Neural progenitor cell (in vitro differentiated cells): ENCODE measurements at regions not wholly inside any gene's neighbourhood (a gene's known extent, or its start where the extent isn't known, plus 50 kb on each side); places are given as distances from the start of the nearest gene placed in this dataset.

Experiments
- DNase-seq: peaks from one replicate; pipeline ENCODE4 v3.0.0-alpha.2; 2016; ENCODE audit warnings: low spot score
- H2AFZ ChIP-seq: fragments of 200-600 bp; sonication (generic); replicated peaks from 2 replicates; pipeline ENCODE4 v1.6.1; 2016; ENCODE audit warnings: antibody characterized with exemption
- H3F3A ChIP-seq: fragments of 200-600 bp; sonication (generic); 2 replicates; pipeline ENCODE4 v1.6.1; 2016; ENCODE audit warnings: antibody characterized with exemption, low read depth
- H3K27ac ChIP-seq: fragments of 200-600 bp; sonication (generic); 2 replicates; pipeline ENCODE4 v1.5.1; 2016; ENCODE audit warnings: mild to moderate bottlenecking
- H3K27me3 ChIP-seq: fragments of 200-600 bp; sonication (generic); 2 replicates; pipeline ENCODE4 v1.6.1; 2016; ENCODE audit warnings: mild to moderate bottlenecking, moderate library complexity
- H3K36me3 ChIP-seq: fragments of 200-600 bp; sonication (generic); 2 replicates; pipeline ENCODE4 v1.5.1; 2016
- H3K4me1 ChIP-seq: fragments of 200-600 bp; sonication (generic); 2 replicates; pipeline ENCODE4 v1.6.1; 2016; ENCODE audit warnings: mixed run types
- H3K4me2 ChIP-seq: fragments of 200-600 bp; sonication (generic); 2 replicates; pipeline ENCODE4 v1.6.1; 2016
- H3K4me3 ChIP-seq: fragments of 200-600 bp; sonication (generic); 2 replicates; pipeline ENCODE4 v1.5.1; 2016
- H3K79me2 ChIP-seq: fragments of 200-600 bp; sonication (generic); 2 replicates; pipeline ENCODE4 v1.6.1; 2016; ENCODE audit warnings: low read depth
- H3K9ac ChIP-seq: fragments of 200-600 bp; sonication (generic); 2 replicates; pipeline ENCODE4 v1.6.1; 2016
- H3K9me3 ChIP-seq: fragments of 200-600 bp; sonication (generic); 2 replicates; pipeline ENCODE4 v1.5.1; 2016; ENCODE audit warnings: low read depth
- H4K20me1 ChIP-seq: fragments of 200-600 bp; sonication (generic); 2 replicates; pipeline ENCODE4 v1.6.1; 2016; ENCODE audit warnings: low read depth
- H3K27ac Mint-ChIP-seq: 3 replicates; pipeline ENCODE4 v1.8.0; 2021; ENCODE audit warnings: mixed read lengths
- H3K27me3 Mint-ChIP-seq: 2 replicates; pipeline ENCODE4 v1.8.0; 2022; ENCODE audit warnings: low read depth, mild to moderate bottlenecking, inconsistent platforms, moderate library complexity, mixed read lengths; ENCODE audit not compliant: insufficient read depth
- H3K36me3 Mint-ChIP-seq: 3 replicates; pipeline ENCODE4 v1.8.0; 2021; ENCODE audit warnings: mixed read lengths
- H3K4me1 Mint-ChIP-seq: 3 replicates; pipeline ENCODE4 v1.8.0; 2021; ENCODE audit warnings: mixed read lengths
- H3K4me3 Mint-ChIP-seq: 3 replicates; pipeline ENCODE4 v1.8.0; 2021; ENCODE audit warnings: mild to moderate bottlenecking, moderate library complexity, mixed read lengths
- H3K9me3 Mint-ChIP-seq: 3 replicates; pipeline ENCODE4 v1.8.0; 2020; ENCODE audit warnings: mixed read lengths
- EZH2 ChIP-seq: fragments of 200-600 bp; sonication (generic); IDR thresholded peaks from 2 replicates; pipeline ENCODE4 v1.6.1; 2017; ENCODE audit warnings: antibody characterized with exemption, mild to moderate bottlenecking, moderate library complexity
- EZH2phosphoT487 ChIP-seq: fragments of 200-600 bp; sonication (generic); IDR thresholded peaks from 2 replicates; pipeline ENCODE4 v1.6.1; 2017; ENCODE audit warnings: antibody characterized with exemption
- TF ChIP-seq, protein P1 (sequence below): fragments of 200-600 bp; sonication (generic); IDR thresholded peaks from 2 replicates; pipeline ENCODE4 v1.5.1; 2017; ENCODE audit warnings: antibody characterized with exemption, mild to moderate bottlenecking

DNA sequence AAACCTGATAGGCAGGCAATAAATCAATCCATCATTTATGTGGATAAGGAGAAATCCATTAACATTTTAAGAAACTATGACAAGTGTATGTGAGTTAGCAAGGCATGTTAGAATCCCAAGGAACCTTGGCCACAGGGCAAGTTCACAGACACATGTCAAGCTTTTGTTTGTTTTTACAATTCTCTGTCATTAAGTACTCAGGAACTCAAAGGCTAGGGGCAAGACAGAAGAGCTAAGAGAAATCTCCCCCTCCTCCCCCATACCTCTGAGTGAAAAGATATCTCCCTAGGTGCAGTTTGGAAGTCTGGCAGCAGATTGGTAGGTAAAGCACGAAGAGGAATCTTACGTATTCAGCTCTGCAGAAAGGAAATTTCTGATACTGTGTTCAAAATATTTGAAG lies 348.1 kb downstream of the IRS1 start:
- no peak overlapping the region for H3K9ac ChIP-seq
- peaks cover 33% of the 10 kb centered on the region for H3K9me3 Mint-ChIP-seq
- H3K4me3 ChIP-seq = no peak overlapping the region
- peaks cover 3% of the 10 kb centered on the region for H3K27me3 Mint-ChIP-seq
- no peaks in the 10 kb centered on the region for H3K27me3 ChIP-seq
- H3K9me3 ChIP-seq = no peaks in the 10 kb centered on the region
- TF ChIP-seq EZH2 (no peak), EZH2phosphoT487 (no peak)
- TF ChIP-seq, protein P1, sequence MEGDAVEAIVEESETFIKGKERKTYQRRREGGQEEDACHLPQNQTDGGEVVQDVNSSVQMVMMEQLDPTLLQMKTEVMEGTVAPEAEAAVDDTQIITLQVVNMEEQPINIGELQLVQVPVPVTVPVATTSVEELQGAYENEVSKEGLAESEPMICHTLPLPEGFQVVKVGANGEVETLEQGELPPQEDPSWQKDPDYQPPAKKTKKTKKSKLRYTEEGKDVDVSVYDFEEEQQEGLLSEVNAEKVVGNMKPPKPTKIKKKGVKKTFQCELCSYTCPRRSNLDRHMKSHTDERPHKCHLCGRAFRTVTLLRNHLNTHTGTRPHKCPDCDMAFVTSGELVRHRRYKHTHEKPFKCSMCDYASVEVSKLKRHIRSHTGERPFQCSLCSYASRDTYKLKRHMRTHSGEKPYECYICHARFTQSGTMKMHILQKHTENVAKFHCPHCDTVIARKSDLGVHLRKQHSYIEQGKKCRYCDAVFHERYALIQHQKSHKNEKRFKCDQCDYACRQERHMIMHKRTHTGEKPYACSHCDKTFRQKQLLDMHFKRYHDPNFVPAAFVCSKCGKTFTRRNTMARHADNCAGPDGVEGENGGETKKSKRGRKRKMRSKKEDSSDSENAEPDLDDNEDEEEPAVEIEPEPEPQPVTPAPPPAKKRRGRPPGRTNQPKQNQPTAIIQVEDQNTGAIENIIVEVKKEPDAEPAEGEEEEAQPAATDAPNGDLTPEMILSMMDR = no peak
- no peaks in the 10 kb centered on the region for H3K4me1 Mint-ChIP-seq
- no peak overlapping the region for H3K4me2 ChIP-seq
- no peak overlapping the region for H3K4me3 Mint-ChIP-seq
- H3K36me3 Mint-ChIP-seq = peaks cover 1% of the 10 kb centered on the region
- H3K27ac ChIP-seq = no peak overlapping the region
- no peak overlapping the region for H3K27ac Mint-ChIP-seq
- H4K20me1 ChIP-seq = no peaks in the 10 kb centered on the region
- H2AFZ ChIP-seq = no peak overlapping the region
- H3K79me2 ChIP-seq = no peaks in the 10 kb centered on the region
- no peaks in the 10 kb centered on the region for H3K36me3 ChIP-seq
- no peaks in the 10 kb centered on the region for H3K4me1 ChIP-seq
- no peak for DNase-seq
- no peaks in the 10 kb centered on the region for H3F3A ChIP-seq

DNA sequence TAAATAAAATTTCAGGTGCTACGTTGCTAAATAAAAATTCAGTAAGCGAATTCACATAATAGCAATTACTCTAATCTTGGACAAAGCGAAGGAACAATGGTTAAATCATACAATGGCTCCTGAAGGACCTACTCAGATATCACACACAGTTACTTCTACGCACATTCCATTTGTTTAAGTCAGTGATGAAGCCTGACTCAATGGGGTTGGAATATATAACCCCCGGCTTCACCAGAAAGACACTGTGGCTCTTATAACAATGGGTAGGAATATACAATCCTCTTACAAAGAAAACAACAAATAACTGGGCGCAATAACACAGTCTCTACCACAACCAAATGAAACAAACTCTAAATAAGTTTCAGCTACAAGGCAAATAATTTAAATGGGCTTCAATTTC lies 349.5 kb downstream of the IRS1 start:
- H3K27ac ChIP-seq = no peak overlapping the region
- no peak overlapping the region for H3K27ac Mint-ChIP-seq

DNA sequence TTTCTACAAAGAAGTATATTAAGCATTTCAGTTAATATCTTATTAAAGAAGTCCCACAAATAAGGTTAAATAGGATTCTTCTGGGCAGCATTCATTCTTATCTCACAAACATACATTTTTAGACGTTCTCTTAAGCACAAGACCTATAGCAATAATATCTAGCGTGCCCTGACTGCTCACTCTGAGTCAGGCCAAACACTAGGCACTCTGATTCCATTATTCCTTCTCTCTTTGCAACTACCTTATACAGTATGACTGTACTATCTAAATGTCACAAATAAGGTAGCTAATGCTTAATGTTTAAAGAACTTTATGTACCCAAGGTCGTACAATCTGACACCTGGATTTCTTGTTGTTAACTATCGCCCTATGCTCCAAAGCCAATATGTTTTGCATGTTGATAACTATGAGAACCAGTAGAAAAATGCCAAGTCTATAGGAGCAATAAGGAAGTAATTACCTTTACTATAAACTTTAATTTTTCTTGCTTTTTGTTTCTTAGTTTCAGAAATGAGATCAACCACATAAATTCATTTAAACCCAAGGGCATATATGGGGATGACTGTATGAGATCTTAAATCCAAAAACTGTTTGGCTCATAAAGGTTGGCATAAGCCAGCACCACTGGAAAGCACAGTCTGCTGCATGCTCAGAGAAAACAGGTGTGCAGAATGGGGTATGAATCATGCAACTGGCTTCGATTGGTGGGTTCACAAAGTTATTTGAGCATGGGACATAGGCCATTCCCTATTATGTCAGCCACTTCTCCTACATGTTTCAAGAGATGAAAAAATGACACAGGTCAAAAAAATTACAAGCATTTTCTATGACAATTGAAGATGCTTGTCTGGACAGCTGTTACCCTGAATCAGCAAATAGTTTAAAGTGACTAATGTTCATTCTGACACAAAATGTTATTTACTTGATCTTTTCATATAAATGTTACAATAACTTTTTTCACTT lies 352.0 kb downstream of the IRS1 start:
- Mint-ChIP-seq H3K9me3 (peaks cover 7% of the 10 kb centered on the region), H3K4me1 (no peaks in the 10 kb centered on the region), H3K4me3 (no peak overlapping the region), H3K27ac (no peak overlapping the region), H3K27me3 (no peaks in the 10 kb centered on the region), H3K36me3 (no peaks in the 10 kb centered on the region)
- no peak overlapping the region for H2AFZ ChIP-seq
- no peaks in the 10 kb centered on the region for H3K9me3 ChIP-seq
- H3K27me3 ChIP-seq = no peaks in the 10 kb centered on the region
- H3K4me2 ChIP-seq = no peak overlapping the region
- H3K27ac ChIP-seq = no peak overlapping the region
- no peak for DNase-seq
- no peaks in the 10 kb centered on the region for H3K4me1 ChIP-seq
- H3K9ac ChIP-seq = no peak overlapping the region
- H4K20me1 ChIP-seq = no peaks in the 10 kb centered on the region
- H3K79me2 ChIP-seq = no peaks in the 10 kb centered on the region
- TF ChIP-seq EZH2 (no peak), EZH2phosphoT487 (no peak)
- TF ChIP-seq, protein P1 = no peak
- no peaks in the 10 kb centered on the region for H3K36me3 ChIP-seq
- H3F3A ChIP-seq = no peaks in the 10 kb centered on the region
- H3K4me3 ChIP-seq = no peak overlapping the region

More for the DNA sequence above, 349.5 kb downstream of the IRS1 start:
- H2AFZ ChIP-seq = no peak overlapping the region
- H3K4me3 Mint-ChIP-seq = no peak overlapping the region
- no peaks in the 10 kb centered on the region for H3K4me1 Mint-ChIP-seq
- peaks cover 3% of the 10 kb centered on the region for H3K27me3 Mint-ChIP-seq
- H3K4me1 ChIP-seq = no peaks in the 10 kb centered on the region
- no peaks in the 10 kb centered on the region for H3K36me3 ChIP-seq
- H3K4me2 ChIP-seq = no peak overlapping the region
- H3F3A ChIP-seq = no peaks in the 10 kb centered on the region
- H3K9ac ChIP-seq = no peak overlapping the region
- H4K20me1 ChIP-seq = no peaks in the 10 kb centered on the region
- no peak for TF ChIP-seq EZH2
- TF ChIP-seq EZH2phosphoT487 = no peak
- TF ChIP-seq, protein P1 = no peak
- H3K27me3 ChIP-seq = no peaks in the 10 kb centered on the region
- H3K4me3 ChIP-seq = no peak overlapping the region
- no peak for DNase-seq
- no peaks in the 10 kb centered on the region for H3K79me2 ChIP-seq
- H3K9me3 ChIP-seq = no peaks in the 10 kb centered on the region
- peaks cover 22% of the 10 kb centered on the region for H3K9me3 Mint-ChIP-seq
- H3K36me3 Mint-ChIP-seq = no peaks in the 10 kb centered on the region
